HG03558 (cell line): ENCODE measurements at regions not wholly inside any gene's neighbourhood (a gene's known extent, or its start where the extent isn't known, plus 50 kb on each side); places are given as distances from the start of the nearest gene placed in this dataset.

Experiments used
- ATAC-seq: cut with Tn5 transposase; IDR thresholded peaks from one replicate; pipeline ENCODE4 v1.9.1; 2021; ENCODE audit warnings: moderate number of reproducible peaks; ENCODE audit not compliant: unreplicated experiment; ENCODE audit errors: extremely low read depth

DNA sequence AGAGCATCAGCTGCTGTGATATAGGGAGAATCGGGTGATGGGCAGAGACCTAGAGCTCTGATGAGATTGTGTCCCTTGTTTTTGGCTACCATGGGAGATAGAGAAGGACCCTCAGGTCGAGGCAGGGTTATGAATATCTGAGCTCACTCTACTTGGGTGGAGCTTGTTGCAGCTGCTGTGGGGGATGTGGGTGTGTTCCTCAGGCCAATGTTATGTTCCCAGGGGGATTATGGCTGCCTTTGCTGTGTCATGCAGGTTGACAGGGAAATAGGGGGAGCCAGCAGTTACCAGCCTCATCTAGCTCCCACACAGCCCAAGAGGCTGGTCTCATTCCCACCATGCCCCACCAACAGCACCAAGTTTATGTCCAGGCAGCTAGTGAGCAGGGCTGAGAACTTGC, 131.5 kb downstream of the TRIM42 start:
- no peak for ATAC-seq

- ATAC-seq, result peak; percentile 71
Measured at GRCh38 chr3:140816372-140817195, 125.1 kb upstream of the SLC25A36 start.

DNA sequence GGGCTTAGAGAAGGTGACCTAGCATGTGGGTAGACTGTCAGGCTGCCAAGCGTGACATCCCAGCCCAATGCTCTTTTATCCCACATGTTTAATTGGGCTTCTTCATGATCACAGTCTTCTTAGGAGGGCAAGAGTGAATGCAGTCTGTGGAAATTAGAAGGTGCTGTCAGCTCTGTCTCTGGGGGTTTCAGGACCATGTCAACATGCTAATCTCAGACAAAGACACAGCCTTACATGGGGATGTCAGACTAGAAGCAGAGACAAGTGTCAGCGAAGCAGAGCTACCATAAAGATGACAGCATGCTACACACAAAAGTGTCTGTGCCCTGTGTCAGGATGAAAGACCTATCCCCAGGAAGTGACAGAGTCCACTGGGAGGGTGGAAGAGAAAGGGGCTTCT, 120.1 kb upstream of the SLC25A36 start:
- no peak for ATAC-seq

GRCh38 chr3:140822401-140823047, 119.1 kb upstream of the SLC25A36 start:
- ATAC-seq, result no peak

- no peak for ATAC-seq
Measured at GRCh38 chr3:140823106-140823505, 118.5 kb upstream of the SLC25A36 start.

DNA sequence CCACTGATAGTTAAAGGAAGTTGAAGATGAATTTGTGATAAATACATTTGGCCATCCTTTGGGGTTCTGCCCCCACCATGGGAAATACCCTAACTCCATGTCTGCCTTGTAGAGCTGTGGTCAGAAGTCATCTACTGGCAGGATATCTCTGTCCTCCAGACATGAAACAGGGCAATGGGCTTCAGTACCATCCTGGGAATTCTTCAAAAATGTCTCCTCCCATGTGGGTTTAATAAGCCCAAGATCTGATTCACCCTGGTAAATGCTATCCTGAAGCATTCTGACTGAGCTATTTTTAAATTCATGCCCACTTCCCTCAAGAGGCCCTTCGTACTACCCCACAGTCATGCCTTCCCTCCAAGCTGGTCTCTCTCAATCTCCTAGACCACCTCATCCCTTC, 113.7 kb upstream of the SLC25A36 start:
- ATAC-seq, result no peak

GRCh38 chr3:140828585-140828984, 113.1 kb upstream of the SLC25A36 start:
- ATAC-seq, result no peak

- no peak for ATAC-seq
Measured at GRCh38 chr3:140829796-140830195, 111.8 kb upstream of the SLC25A36 start.

DNA sequence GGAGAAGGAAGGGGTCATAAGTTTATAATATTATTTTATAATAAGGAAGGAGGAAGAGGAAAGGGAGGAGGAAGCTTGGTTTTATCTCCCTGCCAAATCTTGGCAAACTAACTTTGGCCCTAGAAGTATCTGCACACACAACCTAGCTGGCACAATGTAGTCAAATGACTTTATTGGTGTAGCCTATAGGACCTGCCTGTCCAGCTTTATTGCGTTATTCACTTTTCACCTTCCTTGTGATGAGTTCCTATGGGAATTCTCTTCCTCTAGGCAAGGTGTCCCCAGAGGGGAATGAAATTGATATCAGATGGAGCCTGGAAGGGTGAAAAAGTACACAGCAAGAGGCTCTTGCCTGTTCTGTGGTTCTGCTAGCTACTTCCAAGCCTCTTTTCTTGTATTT, 111.2 kb upstream of the SLC25A36 start:
- no peak for ATAC-seq

DNA sequence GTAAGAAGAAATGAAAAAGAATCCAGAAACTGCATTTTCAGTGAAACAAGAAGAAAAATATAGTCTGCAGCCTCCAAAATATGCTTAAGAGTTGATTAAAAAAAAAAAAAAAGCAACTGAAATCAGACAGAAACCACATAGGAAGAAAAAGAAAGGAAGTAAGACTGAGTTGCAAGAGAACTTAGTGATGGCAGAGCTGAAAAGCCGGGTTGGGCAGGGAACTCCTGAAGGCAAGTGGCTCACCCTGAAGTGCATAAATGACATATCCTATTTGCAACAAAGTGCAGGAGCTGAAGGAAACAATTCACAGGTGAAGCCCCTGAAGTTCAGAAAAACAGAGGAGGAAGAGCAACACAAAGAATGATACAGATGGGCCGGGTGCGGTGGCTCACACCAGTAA, 108.8 kb upstream of the SLC25A36 start:
- no peak for ATAC-seq

- no peak for ATAC-seq
Measured at GRCh38 chr3:140834266-140835037, 107.2 kb upstream of the SLC25A36 start.

DNA sequence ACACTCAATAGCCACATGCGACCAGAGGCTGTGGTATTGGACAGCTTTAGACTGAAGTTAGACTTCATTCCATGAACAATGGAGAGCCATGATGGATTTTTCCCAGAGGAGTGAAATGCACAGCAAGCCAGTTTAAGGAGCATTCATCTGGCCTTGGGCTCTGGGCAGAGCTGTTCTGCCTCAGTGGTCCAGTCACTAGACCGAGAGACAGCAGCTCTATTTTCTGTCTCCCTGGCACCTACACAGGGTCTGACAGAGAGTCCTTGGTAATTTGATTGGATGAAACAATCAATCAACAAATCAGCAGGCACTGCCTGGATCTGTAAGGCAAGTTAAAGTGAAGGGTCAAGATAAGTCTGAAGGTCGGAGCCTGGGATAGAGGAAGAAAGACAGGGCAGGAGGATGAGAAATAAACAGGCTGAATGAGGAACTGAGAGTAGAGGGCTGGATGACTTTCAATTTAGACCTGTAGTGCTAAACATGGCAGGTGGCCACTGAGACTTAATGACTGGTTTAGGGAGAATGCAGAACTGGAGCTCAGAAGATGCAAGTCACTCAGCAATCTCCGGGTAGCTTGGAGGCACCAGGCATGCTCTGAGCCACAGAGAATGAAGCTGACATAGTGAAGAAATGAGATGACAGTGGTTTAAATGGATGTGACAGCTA, 98.5 kb upstream of the SLC25A36 start:
- peak; percentile 87 for ATAC-seq

- no peak for ATAC-seq
Measured at GRCh38 chr3:140843656-140844055, 98.0 kb upstream of the SLC25A36 start.

DNA sequence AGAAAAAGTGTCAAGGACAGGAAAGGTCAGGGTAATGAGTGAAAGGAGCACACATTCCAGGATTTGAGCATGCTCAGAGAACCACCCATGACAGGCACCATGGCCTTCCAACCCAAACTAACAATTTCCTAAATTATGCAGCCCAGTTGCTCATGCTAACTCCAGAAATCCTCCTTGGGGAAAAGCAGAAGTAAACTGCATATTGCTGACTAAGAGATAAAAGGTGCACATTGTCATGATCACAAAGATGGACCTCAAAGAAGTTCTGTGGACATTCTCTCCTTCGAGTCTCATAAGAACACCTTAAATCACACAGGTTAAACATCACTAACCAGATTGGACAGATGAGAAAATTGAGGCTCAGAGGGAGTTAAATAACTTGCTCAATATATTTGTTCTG, 97.6 kb upstream of the SLC25A36 start:
- no peak for ATAC-seq

- ATAC-seq, result peak; percentile 37
Measured at GRCh38 chr3:140845882-140846281, 95.8 kb upstream of the SLC25A36 start.

DNA sequence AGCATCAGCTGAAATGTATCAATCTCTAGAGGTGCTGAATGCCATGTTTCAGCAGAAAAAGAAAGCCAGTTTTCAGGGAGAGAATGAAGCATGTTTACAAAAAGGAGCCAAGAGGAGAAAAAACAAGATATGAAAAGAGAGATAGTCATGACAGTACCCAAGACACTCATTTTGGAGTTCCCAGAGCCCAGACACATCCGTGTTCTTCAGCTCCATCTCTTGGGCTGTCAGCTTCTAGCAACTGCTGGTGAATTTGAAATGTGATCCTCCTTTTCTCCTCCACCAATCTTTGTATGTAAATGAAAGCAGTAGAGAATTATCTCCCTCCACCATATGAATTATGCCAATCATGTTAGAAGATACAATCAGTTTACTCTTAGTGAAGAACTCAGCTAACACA, 93.0 kb upstream of the SLC25A36 start:
- no peak for ATAC-seq

DNA sequence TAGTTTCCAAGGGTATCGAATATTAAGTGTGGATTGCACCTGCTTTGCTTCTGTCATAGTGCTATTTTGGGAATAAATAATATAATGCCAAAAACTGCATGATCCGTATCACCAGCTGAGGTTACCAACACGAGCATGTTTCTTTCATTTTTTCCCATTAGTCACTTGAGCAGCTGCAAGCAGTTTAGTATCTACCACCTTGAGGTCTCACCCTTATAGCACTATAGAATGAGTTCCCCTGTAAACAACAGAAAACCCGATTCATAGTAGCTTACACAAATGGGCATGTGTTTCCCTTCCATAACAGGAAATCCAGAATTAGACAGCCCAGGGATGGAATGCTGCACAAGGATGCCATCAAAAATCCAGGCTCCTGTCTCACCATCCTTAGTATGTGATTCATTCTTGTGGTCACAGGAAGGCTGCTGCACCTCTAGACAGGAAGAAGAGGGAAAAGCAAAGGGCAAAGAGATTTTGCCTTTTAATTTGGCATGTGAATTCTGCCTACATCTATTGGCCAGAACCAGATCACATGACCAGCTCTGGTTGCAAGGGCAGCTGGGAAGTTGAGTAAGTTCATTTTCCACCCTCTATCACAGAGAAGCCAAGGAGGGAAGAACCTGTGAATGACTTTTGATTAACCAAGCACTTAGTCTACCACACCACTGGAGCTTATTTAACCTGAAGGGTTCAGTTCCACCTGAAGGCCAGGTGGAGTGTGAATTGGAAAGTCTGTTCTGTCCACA, 91.3 kb upstream of the SLC25A36 start:
- ATAC-seq, result no peak

DNA sequence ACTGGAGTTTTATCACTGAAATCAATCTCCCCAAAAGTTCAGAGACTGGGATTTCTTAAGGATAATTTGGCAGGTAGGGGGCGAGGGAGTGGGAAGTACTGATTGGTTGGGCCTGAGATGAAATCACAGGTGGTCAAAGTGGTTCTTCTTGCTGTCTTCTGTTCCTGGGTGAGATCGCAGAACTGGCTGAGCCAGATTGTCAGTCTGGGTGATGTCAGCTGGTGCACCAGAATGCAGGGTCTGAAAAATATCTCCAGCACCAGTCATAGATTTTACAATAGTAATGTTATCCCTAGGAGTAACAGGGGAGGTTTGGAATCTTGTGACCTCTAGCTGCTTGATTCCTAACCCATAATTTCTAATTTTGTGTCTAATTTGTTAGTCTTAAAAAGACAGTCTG, 86.7 kb upstream of the SLC25A36 start:
- ATAC-seq, result no peak

DNA sequence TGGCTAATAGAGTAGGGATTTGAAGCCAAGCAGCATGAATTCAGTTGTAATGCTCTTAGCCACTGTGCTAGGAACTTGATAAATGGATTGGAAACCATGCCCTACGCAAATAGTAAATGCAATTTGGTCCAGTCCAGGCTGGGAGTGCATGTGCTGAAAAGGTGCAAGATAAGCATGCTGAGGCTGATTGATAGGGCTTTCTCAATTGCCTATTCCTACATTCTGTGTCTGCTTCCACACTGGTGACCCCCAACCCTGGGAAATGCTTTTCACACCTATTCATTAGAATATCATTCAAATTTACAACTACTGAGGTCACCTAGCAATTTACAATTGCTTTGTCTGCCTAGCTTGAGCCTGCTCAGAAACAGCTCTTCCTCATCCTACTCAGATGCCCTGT, 84.7 kb upstream of the SLC25A36 start:
- ATAC-seq, result no peak

GRCh38 chr3:140857993-140858392, 83.6 kb upstream of the SLC25A36 start:
- ATAC-seq, result no peak
